PFSK-1 (cell line): ENCODE measurements at regions not wholly inside any gene's neighbourhood (a gene's known extent, or its start where the extent isn't known, plus 50 kb on each side); places are given as distances from the start of the nearest gene placed in this dataset.

Source experiments
- POLR2AphosphoS5 ChIP-seq: IDR thresholded peaks from 2 replicates; pipeline ENCODE4 v1.6.1; 2012; ENCODE audit warnings: low read depth, mild to moderate bottlenecking, control low read depth, low read length, moderate library complexity
- REST ChIP-seq, 2 experiments: IDR thresholded peaks; 2 replicates each; pipeline versions ENCODE4 v1.6.1 to v1.8.0; 2011 to 2012; ENCODE audit warnings: low read depth in 2 of 2, low read length in 2 of 2, control low read depth in 1 of 2, inconsistent platforms in 1 of 2, mild to moderate bottlenecking in 1 of 2, moderate library complexity in 1 of 2; ENCODE audit not compliant: insufficient read depth in 1 of 2
- SIN3A ChIP-seq: IDR thresholded peaks from 2 replicates; pipeline ENCODE4 v1.6.1; 2012; ENCODE audit warnings: mild to moderate bottlenecking, low read length, moderate library complexity, borderline replicate concordance; ENCODE audit not compliant: insufficient read depth
- TAF1 ChIP-seq: IDR thresholded peaks from 2 replicates; pipeline ENCODE4 v1.6.1; 2012; ENCODE audit warnings: low read length, control low read depth, borderline replicate concordance; ENCODE audit not compliant: insufficient read depth

DNA sequence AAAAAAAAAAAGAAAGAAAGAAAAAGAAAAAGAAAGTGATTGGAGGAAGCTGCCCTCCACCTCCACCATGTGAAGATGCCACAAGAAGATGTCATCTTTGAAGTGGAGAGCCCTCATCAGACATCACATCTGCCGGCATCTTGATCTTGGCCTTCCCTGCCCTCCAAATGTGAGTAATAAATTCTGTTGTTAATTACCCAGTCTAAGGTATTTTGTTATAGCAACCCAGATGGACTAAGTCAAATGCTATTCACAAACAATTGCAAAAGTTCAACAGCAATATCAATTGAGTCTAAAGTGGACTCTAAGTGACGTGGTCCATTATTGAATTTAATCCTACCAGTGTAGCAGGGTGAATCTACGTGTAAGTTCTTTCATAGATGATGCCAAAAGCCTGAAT is 55.9 kb upstream of the NUP160 start:
- no peak for TF ChIP-seq POLR2AphosphoS5
- TF ChIP-seq TAF1, result no peak
- no peak for TF ChIP-seq REST (IDR thresholded peaks at IDR 0.05; ENCODE audit: insufficient read depth in 1 of 2, low read depth in 2 of 2, low read length in 2 of 2)
- no peak for TF ChIP-seq SIN3A
